ENCODE measurements at regions not wholly inside any gene's neighbourhood (a gene's known extent, or its start where the extent isn't known, plus 50 kb on each side); places are given as distances from the start of the nearest gene placed in this dataset.

- Histone ChIP-seq H2AFZ (ENCODE audit: low read length) (no peak overlapping the region), H3K23ac (ENCODE audit: insufficient read length, low read depth, low read length) (no peak overlapping the region), H4K20me1 (ENCODE audit: control insufficient read depth, insufficient read depth, insufficient read length) (no peaks in the 10 kb centered on the region), H3K79me1 (ENCODE audit: insufficient read depth, low read depth, low read length, poor library complexity, severe bottlenecking) (no peaks in the 10 kb centered on the region), H3K79me2 (ENCODE audit: insufficient read depth, low read length) (no peaks in the 10 kb centered on the region), H3K18ac (ENCODE audit: insufficient read length, low read depth, low read length) (no peak overlapping the region), H3K4me2 (ENCODE audit: insufficient read depth, insufficient read length, low read length) (no peak overlapping the region), H3K14ac (ENCODE audit: insufficient read depth, low read length) (no peak overlapping the region), H2BK15ac (ENCODE audit: low read depth, low read length) (no peak overlapping the region), H2BK5ac (ENCODE audit: insufficient read length, low read length) (no peak overlapping the region), H3K9me3 (ENCODE audit: control insufficient read depth, low read depth, low read length) (no peaks in the 10 kb centered on the region), H2BK20ac (ENCODE audit: low read depth, low read length, poor library complexity, severe bottlenecking) (no peak overlapping the region), H3T11ph (ENCODE audit: low read length) (no peak overlapping the region), H3K23me2 (ENCODE audit: insufficient read length, low read depth, low read length, poor library complexity, severe bottlenecking) (no peaks in the 10 kb centered on the region), H3K4ac (ENCODE audit: low read depth, low read length) (no peak overlapping the region), H2AK5ac (ENCODE audit: insufficient read length, low read length) (no peak overlapping the region), H4K91ac (ENCODE audit: insufficient read length, low read depth, low read length) (no peak overlapping the region), H3K9ac (ENCODE audit: extremely low read depth, insufficient read length, low read length) (no peak overlapping the region), H3K27ac (ENCODE audit: insufficient read length, low read depth, low read length) (no peak overlapping the region), H2BK120ac (ENCODE audit: low read depth, low read length, poor library complexity, severe bottlenecking) (no peak overlapping the region), H3K4me1 (ENCODE audit: insufficient read depth, low read length) (no peaks in the 10 kb centered on the region), H3K27me3 (ENCODE audit: insufficient read depth, low read length) (no peaks in the 10 kb centered on the region), H2BK12ac (ENCODE audit: insufficient read length, low read depth, low read length) (no peak overlapping the region), H4K8ac (replicated peaks; ENCODE audit: insufficient read length, low read depth, low read length) (no peak overlapping the region), H3K56ac (ENCODE audit: insufficient read length, low read depth, low read length) (no peak overlapping the region), H4K5ac (ENCODE audit: insufficient read length, low read depth, low read length) (no peak overlapping the region)
- TF ChIP-seq CTCF (conservative IDR thresholded peaks at IDR 0.05), result no peak
- Mint-ChIP-seq H3K4me1 (peaks cover 10 to 11% of the 10 kb centered on the region in 2 experiments), H3K4me3 (no peak overlapping the region), H3K27me3 (ENCODE audit: low read depth) (no peaks in the 10 kb centered on the region), H3K27ac (no peak overlapping the region), H3K9me3 (peaks cover 0 to under 1% of the 10 kb centered on the region in 2 experiments; a peak in 1 of 5 replicates), H3K36me3 (ENCODE audit: insufficient read depth in 1 of 3, low read depth in 3 of 3) (no peaks in the 10 kb centered on the region; a peak in 1 of 7 replicates)
- no peak for DNase-seq
- WGBS (ENCODE audit: extremely low coverage, insufficient read length, low lambda C conversion rate), result no CpG with 5 or more reads among the region's 5 CpGs
These were observed 139.3 kb upstream of the KLF6 start for GRCh38 chr10:3924344-3924743.
